ENCODE measurements at regions not wholly inside any gene's neighbourhood (a gene's known extent, or its start where the extent isn't known, plus 50 kb on each side); places are given as distances from the start of the nearest gene placed in this dataset.

GRCh38 chrX:117838581-117839331 is 277.9 kb downstream of the KLHL13 start:
- no peak for TF ChIP-seq CTCF (IDR thresholded peaks at IDR 0.05)
- TF ChIP-seq POLR2A (IDR thresholded peaks at IDR 0.05) = no peak
